ENCODE measurements at regions not wholly inside any gene's neighbourhood (a gene's known extent, or its start where the extent isn't known, plus 50 kb on each side); places are given as distances from the start of the nearest gene placed in this dataset.

- no peaks in the 10 kb centered on the region for H3K9me3 ChIP-seq (ENCODE audit: insufficient read depth in 2 of 2, low read depth in 1 of 2, low read length in 1 of 2)
- no peak overlapping the region for H3K4ac ChIP-seq (replicated peaks; ENCODE audit: insufficient read length, low read depth, low read length)
- no peak overlapping the region for H4K91ac ChIP-seq (replicated peaks; ENCODE audit: insufficient read length, low read length)
- FAIRE-seq (no peak), DNase-seq (ENCODE audit: low read depth in 1 of 2, low spot score in 2 of 2) (no peak)
- no peaks in the 10 kb centered on the region for H3K79me2 ChIP-seq (ENCODE audit: control insufficient read depth in 1 of 2, insufficient read depth in 2 of 2, low read length in 2 of 2)
- peak overlapping the region; percentile 23; the same call in 1 of the 2 replicates for H2AFZ ChIP-seq (ENCODE audit: low read length)
- no peak overlapping the region for H3K4me3 ChIP-seq (ENCODE audit: extremely low read depth in 1 of 4, insufficient read depth in 2 of 4, low read depth in 3 of 4, low read length in 4 of 4)
- no peaks in the 10 kb centered on the region for H3K27me3 ChIP-seq (replicated peaks in 1 of 4; ENCODE audit: control insufficient read depth in 3 of 4, extremely low read depth in 1 of 4, insufficient read depth in 3 of 4, low read length in 3 of 4)
- ChIA-PET POLR2A (ENCODE audit: partially characterized antibody) (no interaction called here), CTCF (ENCODE audit: partially characterized antibody) (no interaction called here)
- H2BK20ac ChIP-seq (ENCODE audit: low read length), result no peak overlapping the region
- no peak overlapping the region for H3K56ac ChIP-seq (replicated peaks; ENCODE audit: insufficient read length, low read depth, low read length)
- H3K4me2 ChIP-seq (ENCODE audit: insufficient read depth in 1 of 2, low read depth in 2 of 2, low read length in 2 of 2), result no peak overlapping the region
- H3K79me1 ChIP-seq (ENCODE audit: low read depth, low read length), result no peaks in the 10 kb centered on the region
- no peak overlapping the region for H2AK5ac ChIP-seq (ENCODE audit: low read depth, low read length)
- H4K20me1 ChIP-seq (replicated peaks in 1 of 2; ENCODE audit: control insufficient read depth in 1 of 2, insufficient read depth in 2 of 2, low read length in 2 of 2), result no peaks in the 10 kb centered on the region
- no peak overlapping the region for H3K27ac ChIP-seq (ENCODE audit: low read depth, low read length)
- no peak overlapping the region for H4K8ac ChIP-seq (ENCODE audit: extremely low read depth, insufficient read depth, low read length)
- H3K36me3 ChIP-seq (ENCODE audit: control insufficient read depth in 2 of 4, insufficient read depth in 4 of 4, low read length in 3 of 4), result no peaks in the 10 kb centered on the region
- H2BK5ac ChIP-seq (ENCODE audit: low read depth, low read length), result no peak overlapping the region
- H4K5ac ChIP-seq (ENCODE audit: insufficient read length, low read depth, low read length), result no peak overlapping the region
- H3K9ac ChIP-seq (replicated peaks in 1 of 4; ENCODE audit: extremely low read depth in 1 of 4, low read depth in 3 of 4, low read length in 3 of 4), result no peak overlapping the region
- no peak overlapping the region for H2BK12ac ChIP-seq (ENCODE audit: low read depth, low read length)
- no peak overlapping the region for H2BK15ac ChIP-seq (ENCODE audit: low read length)
- H3K4me1 ChIP-seq (replicated peaks in 1 of 4; ENCODE audit: control insufficient read depth in 3 of 4, insufficient read depth in 4 of 4, low read length in 3 of 4), result peaks cover 0 to 6% (median 3%) of the 10 kb centered on the region in 4 experiments; a peak in 3 of 7 replicates
- no peak for TF ChIP-seq RFX5 (IDR thresholded peaks at IDR 0.05; ENCODE audit: borderline replicate concordance, low read depth, low read length)
- TF ChIP-seq CHD2 (IDR thresholded peaks at IDR 0.05; ENCODE audit: low read length), result no peak
- TF ChIP-seq CREB1 (IDR thresholded peaks at IDR 0.05), result no peak
- no peak for TF ChIP-seq BRCA1 (IDR thresholded peaks at IDR 0.05; ENCODE audit: low read depth, low read length)
- TF ChIP-seq CHD1 (IDR thresholded peaks at IDR 0.05; ENCODE audit: low read depth, low read length), result no peak
- no peaks in the 10 kb centered on the region for H3K23me2 ChIP-seq (ENCODE audit: low read depth, low read length)
- H3K18ac ChIP-seq (ENCODE audit: extremely low read depth, low read length), result no peak overlapping the region
- no peak overlapping the region for H3K14ac ChIP-seq (ENCODE audit: insufficient read length)
- H2BK120ac ChIP-seq (replicated peaks; ENCODE audit: low read depth, low read length), result no peak overlapping the region
- H3K23ac ChIP-seq (ENCODE audit: insufficient read length), result no peak overlapping the region
Observed at GRCh38 chr10:33609546-33609945, 275.1 kb upstream of the NRP1 start.

Data from H1 (cell line).